CD8-positive, alpha-beta memory T cell (primary cell): ENCODE measurements at regions not wholly inside any gene's neighbourhood (a gene's known extent, or its start where the extent isn't known, plus 50 kb on each side); places are given as distances from the start of the nearest gene placed in this dataset.

ENCODE experiments used
- CTCF ChIA-PET: fragments of 350-600 bp; sonication (Branson Sonifier 250); formaldehyde crosslinking; loops from one replicate; lab custom pipeline; 2021; ENCODE audit warnings: antibody characterized with exemption; lab: Charles Lee
- POLR2A ChIA-PET: fragments of 350-600 bp; sonication (Branson Sonifier 250); formaldehyde crosslinking; loops from one replicate; lab custom pipeline; 2021; ENCODE audit warnings: antibody characterized with exemption; lab: Charles Lee
- DNase-seq, 5 donors: peaks; one replicate each; pipeline versions ENCODE4 v3.0.0 to v3.0.0-alpha.2; 2020 to 2022; ENCODE audit warnings: mixed read lengths in 1 of 5
- H3K27ac ChIP-seq: one replicate; pipeline ENCODE4 v1.7.0; 2013; ENCODE audit warnings: low read depth, mild to moderate bottlenecking, low read length, moderate library complexity
- H3K27me3 ChIP-seq: 2 replicates; pipeline ENCODE4 v1.7.0; 2013; ENCODE audit warnings: low read length, mild to moderate bottlenecking; ENCODE audit not compliant: insufficient read depth, poor library complexity, severe bottlenecking
- H3K36me3 ChIP-seq: 2 replicates; pipeline ENCODE4 v1.7.0; 2013; ENCODE audit warnings: mild to moderate bottlenecking, low read length, moderate library complexity; ENCODE audit not compliant: insufficient read depth
- H3K4me1 ChIP-seq: 2 replicates; pipeline ENCODE4 v1.7.0; 2013; ENCODE audit warnings: mild to moderate bottlenecking, low read length, moderate library complexity; ENCODE audit not compliant: insufficient read depth
- H3K4me3 ChIP-seq: 2 replicates; pipeline ENCODE4 v1.7.0; 2013; ENCODE audit warnings: mild to moderate bottlenecking, low read length
- H3K9me3 ChIP-seq: 2 replicates; pipeline ENCODE4 v1.7.0; 2013; ENCODE audit warnings: mild to moderate bottlenecking, low read length
- H3K27ac Mint-ChIP-seq, 8 donors: one replicate each; pipeline ENCODE4 v1.8.0; 2020 to 2021; ENCODE audit warnings: mixed read lengths in 8 of 8, mild to moderate bottlenecking in 6 of 8, inconsistent platforms in 3 of 8, moderate library complexity in 3 of 8
- H3K27me3 Mint-ChIP-seq, 2 donors: one replicate each; pipeline ENCODE4 v1.8.0; 2020 to 2021; ENCODE audit warnings: mixed read lengths in 2 of 2, mild to moderate bottlenecking in 1 of 2, moderate library complexity in 1 of 2
- H3K36me3 Mint-ChIP-seq, 3 donors: one replicate each; pipeline ENCODE4 v1.8.0; 2020 to 2021; ENCODE audit warnings: mixed read lengths in 3 of 3, inconsistent platforms in 1 of 3, mild to moderate bottlenecking in 1 of 3
- H3K4me1 Mint-ChIP-seq, 3 donors: one replicate each; pipeline ENCODE4 v1.8.0; 2020 to 2021; ENCODE audit warnings: mixed read lengths in 3 of 3, inconsistent platforms in 1 of 3, mild to moderate bottlenecking in 1 of 3
- H3K4me3 Mint-ChIP-seq, 7 donors: one replicate each; pipeline ENCODE4 v1.8.0; 2020 to 2021; ENCODE audit warnings: mixed read lengths in 7 of 7, mild to moderate bottlenecking in 6 of 7, moderate library complexity in 4 of 7, inconsistent platforms in 2 of 7
- H3K9me3 Mint-ChIP-seq, 5 donors: one replicate each; pipeline ENCODE4 v1.8.0; 2020 to 2022; ENCODE audit warnings: mixed read lengths in 5 of 5, mild to moderate bottlenecking in 3 of 5, moderate library complexity in 2 of 5, inconsistent platforms in 1 of 5

GRCh38 chr4:74623041-74623440 is 171.3 kb downstream of the BTC start:
- H3K4me1 Mint-ChIP-seq, result no peaks in the 10 kb centered on the region
- H3K9me3 ChIP-seq, result no peaks in the 10 kb centered on the region
- ChIA-PET POLR2A (no interaction called here), CTCF (interaction anchor here (1.3 kb wide), 1 partner anchor 18 kb away, joined by 3 read pairs; no protein-coding TSS in a partner anchor)
- peaks cover 7% of the 10 kb centered on the region in 2 donors for H3K27me3 Mint-ChIP-seq
- DNase-seq, result peak in 1 of 5 donors; percentile 13
- H3K36me3 ChIP-seq, result no peaks in the 10 kb centered on the region
- no peak overlapping the region for H3K4me3 Mint-ChIP-seq
- H3K27ac ChIP-seq, result no peak overlapping the region
- H3K4me1 ChIP-seq, result peaks cover 6% of the 10 kb centered on the region
- H3K9me3 Mint-ChIP-seq, result no peaks in the 10 kb centered on the region
- no peaks in the 10 kb centered on the region for H3K36me3 Mint-ChIP-seq
- H3K4me3 ChIP-seq, result no peak overlapping the region
- no peak overlapping the region for H3K27ac Mint-ChIP-seq
- H3K27me3 ChIP-seq, result no peaks in the 10 kb centered on the region

- CTCF ChIA-PET, result no interaction called here
These were observed 169.8 kb downstream of the BTC start for GRCh38 chr4:74624351-74625151.

GRCh38 chr4:74625981-74626380 is 168.3 kb downstream of the BTC start:
- Histone ChIP-seq H3K4me1 (peaks cover 6% of the 10 kb centered on the region), H3K9me3 (no peaks in the 10 kb centered on the region), H3K4me3 (no peak overlapping the region), H3K36me3 (no peaks in the 10 kb centered on the region), H3K27me3 (no peaks in the 10 kb centered on the region), H3K27ac (no peak overlapping the region)
- H3K27ac Mint-ChIP-seq, result no peak overlapping the region
- DNase-seq, result no peak
- POLR2A ChIA-PET, result no interaction called here
- H3K4me3 Mint-ChIP-seq, result no peak overlapping the region
- H3K27me3 Mint-ChIP-seq, result peaks cover 3 to 7% of the 10 kb centered on the region in 2 donors
- CTCF ChIA-PET, result no interaction called here
- no peaks in the 10 kb centered on the region for H3K9me3 Mint-ChIP-seq
- no peaks in the 10 kb centered on the region for H3K36me3 Mint-ChIP-seq
- H3K4me1 Mint-ChIP-seq, result no peaks in the 10 kb centered on the region

More at GRCh38 chr4:74624351-74625151, 169.8 kb downstream of the BTC start:
- Histone ChIP-seq H3K27ac (no peak overlapping the region), H3K36me3 (no peaks in the 10 kb centered on the region), H3K4me1 (peaks cover 6% of the 10 kb centered on the region), H3K27me3 (no peaks in the 10 kb centered on the region), H3K9me3 (no peaks in the 10 kb centered on the region), H3K4me3 (no peak overlapping the region)
- Mint-ChIP-seq H3K9me3 (no peaks in the 10 kb centered on the region), H3K27ac (no peak overlapping the region), H3K27me3 (peaks cover 6 to 7% of the 10 kb centered on the region in 2 donors), H3K36me3 (no peaks in the 10 kb centered on the region), H3K4me3 (no peak overlapping the region), H3K4me1 (no peaks in the 10 kb centered on the region)
- POLR2A ChIA-PET, result no interaction called here
- DNase-seq, result no peak

DNA sequence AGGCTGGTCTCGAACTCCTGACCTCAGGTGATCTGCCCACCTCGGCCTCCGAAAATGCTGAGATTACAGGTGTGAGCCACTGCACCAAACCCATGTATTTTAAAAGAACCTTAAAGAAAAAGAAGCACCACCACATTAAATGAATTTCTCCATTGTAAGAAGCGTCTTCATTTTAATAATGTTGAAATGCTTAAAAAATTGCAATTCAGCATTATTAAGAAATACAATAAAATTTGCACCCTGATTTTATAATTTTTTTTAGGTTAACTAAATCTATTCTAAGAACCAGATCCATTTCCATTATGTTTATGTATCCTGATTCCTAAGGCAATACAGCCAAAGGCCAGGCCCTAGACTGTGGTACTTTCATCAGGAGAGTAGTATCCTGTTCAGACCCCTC is 167.2 kb downstream of the BTC start:
- CTCF ChIA-PET, result no interaction called here
- Histone ChIP-seq H3K27ac (no peak overlapping the region), H3K4me3 (no peak overlapping the region), H3K27me3 (no peaks in the 10 kb centered on the region), H3K9me3 (no peaks in the 10 kb centered on the region), H3K36me3 (no peaks in the 10 kb centered on the region), H3K4me1 (peaks cover 6% of the 10 kb centered on the region)
- no peaks in the 10 kb centered on the region for H3K9me3 Mint-ChIP-seq
- H3K4me3 Mint-ChIP-seq, result no peak overlapping the region
- H3K4me1 Mint-ChIP-seq, result no peaks in the 10 kb centered on the region
- POLR2A ChIA-PET, result no interaction called here
- DNase-seq, result no peak
- H3K27ac Mint-ChIP-seq, result no peak overlapping the region
- no peaks in the 10 kb centered on the region for H3K36me3 Mint-ChIP-seq
- H3K27me3 Mint-ChIP-seq, result peaks cover 3 to 7% of the 10 kb centered on the region in 2 donors

GRCh38 chr4:74627504-74627903 is 166.8 kb downstream of the BTC start:
- CTCF ChIA-PET, result no interaction called here

GRCh38 chr4:74628852-74629620 is 165.3 kb downstream of the BTC start:
- no peak overlapping the region for H3K27ac ChIP-seq
- POLR2A ChIA-PET, result no interaction called here
- H3K36me3 ChIP-seq, result no peaks in the 10 kb centered on the region
- H3K9me3 ChIP-seq, result no peaks in the 10 kb centered on the region
- peaks cover 0 to 5% (median 5%) of the 10 kb centered on the region in 3 donors for H3K4me1 Mint-ChIP-seq
- H3K4me3 ChIP-seq, result no peak overlapping the region
- DNase-seq, result no peak
- H3K9me3 Mint-ChIP-seq, result peaks cover 0 to 3% (median 0%) of the 10 kb centered on the region in 5 donors
- CTCF ChIA-PET, result no interaction called here
- H3K27me3 ChIP-seq, result no peaks in the 10 kb centered on the region
- no peak overlapping the region for H3K4me3 Mint-ChIP-seq
- peaks cover 18% of the 10 kb centered on the region for H3K4me1 ChIP-seq
- H3K27me3 Mint-ChIP-seq, result peaks cover 2 to 3% of the 10 kb centered on the region in 2 donors
- no peaks in the 10 kb centered on the region for H3K36me3 Mint-ChIP-seq
- H3K27ac Mint-ChIP-seq, result no peak overlapping the region

More at GRCh38 chr4:74627504-74627903, 166.8 kb downstream of the BTC start:
- Histone ChIP-seq H3K27ac (no peak overlapping the region), H3K27me3 (no peaks in the 10 kb centered on the region), H3K9me3 (no peaks in the 10 kb centered on the region), H3K36me3 (no peaks in the 10 kb centered on the region), H3K4me1 (peaks cover 6% of the 10 kb centered on the region), H3K4me3 (no peak overlapping the region)
- DNase-seq, result no peak
- Mint-ChIP-seq H3K27ac (no peak overlapping the region), H3K4me1 (peaks cover 0 to under 1% (median under 1%) of the 10 kb centered on the region in 3 donors), H3K27me3 (peaks cover 3 to 7% of the 10 kb centered on the region in 2 donors), H3K9me3 (no peaks in the 10 kb centered on the region), H3K4me3 (no peak overlapping the region), H3K36me3 (no peaks in the 10 kb centered on the region)
- POLR2A ChIA-PET, result no interaction called here

DNA sequence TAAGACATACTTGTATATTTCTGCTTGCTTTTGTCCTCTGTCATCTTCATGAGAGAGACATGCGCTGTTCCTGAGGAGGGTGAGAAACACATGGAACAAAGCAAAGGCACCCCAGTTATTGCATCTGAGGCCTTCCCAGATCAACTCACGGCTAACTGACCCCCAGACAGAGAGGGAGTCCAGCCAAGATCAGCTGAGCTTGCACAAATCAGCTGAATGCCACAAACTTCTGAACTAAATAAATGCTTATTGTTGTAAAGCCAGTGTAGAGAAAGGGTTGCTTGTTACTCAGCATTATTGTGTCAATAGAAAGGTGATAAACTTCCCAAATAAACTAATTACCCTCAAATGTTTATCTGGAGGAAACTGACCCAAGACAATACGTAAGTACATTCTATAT is 163.8 kb downstream of the BTC start:
- Histone ChIP-seq H3K27me3 (no peaks in the 10 kb centered on the region), H3K27ac (no peak overlapping the region), H3K4me3 (no peak overlapping the region), H3K9me3 (no peaks in the 10 kb centered on the region), H3K36me3 (no peaks in the 10 kb centered on the region), H3K4me1 (peaks cover 14% of the 10 kb centered on the region)
- Mint-ChIP-seq H3K27me3 (peaks cover 2 to 7% of the 10 kb centered on the region in 2 donors), H3K4me3 (no peak overlapping the region), H3K4me1 (peaks cover 0 to 5% (median 5%) of the 10 kb centered on the region in 3 donors), H3K27ac (no peak overlapping the region), H3K36me3 (no peaks in the 10 kb centered on the region), H3K9me3 (peaks cover 0 to 3% (median 0%) of the 10 kb centered on the region in 5 donors)
- ChIA-PET CTCF (no interaction called here), POLR2A (no interaction called here)
- DNase-seq, result no peak

DNA sequence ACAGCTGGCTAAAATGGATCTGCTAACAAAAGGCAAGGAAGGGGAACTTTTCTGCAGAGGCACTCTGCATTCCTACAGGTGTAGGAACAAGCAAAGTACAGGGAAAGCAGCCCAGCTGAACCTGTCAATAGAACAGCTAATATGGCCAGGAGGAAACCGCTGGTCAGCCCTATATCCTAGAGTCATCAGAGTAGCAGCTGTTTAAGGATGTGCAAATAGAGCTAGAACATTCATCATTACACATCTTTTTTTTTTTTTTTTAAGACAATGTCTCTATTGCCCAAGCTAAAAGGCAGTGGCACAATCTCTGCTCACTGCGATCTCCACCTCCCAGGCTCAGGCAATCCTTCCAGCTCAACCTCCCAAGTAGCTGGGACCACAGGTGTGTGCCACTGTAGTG is 163.0 kb downstream of the BTC start:
- Histone ChIP-seq H3K9me3 (no peaks in the 10 kb centered on the region), H3K27me3 (no peaks in the 10 kb centered on the region), H3K36me3 (no peaks in the 10 kb centered on the region), H3K27ac (no peak overlapping the region), H3K4me1 (peaks cover 14% of the 10 kb centered on the region), H3K4me3 (no peak overlapping the region)
- peaks cover 0 to 3% (median 0%) of the 10 kb centered on the region in 5 donors for H3K9me3 Mint-ChIP-seq
- CTCF ChIA-PET, result no interaction called here
- no peak for DNase-seq
- no peak overlapping the region for H3K27ac Mint-ChIP-seq
- peaks cover 0 to 5% (median 5%) of the 10 kb centered on the region in 3 donors for H3K4me1 Mint-ChIP-seq
- no peaks in the 10 kb centered on the region for H3K36me3 Mint-ChIP-seq
- peaks cover 2 to 7% of the 10 kb centered on the region in 2 donors for H3K27me3 Mint-ChIP-seq
- H3K4me3 Mint-ChIP-seq, result no peak overlapping the region
- POLR2A ChIA-PET, result no interaction called here
